Mesenteric fat pad (tissue), 1 donor: ENCODE measurements at regions not wholly inside any gene's neighbourhood (a gene's known extent, or its start where the extent isn't known, plus 50 kb on each side); places are given as distances from the start of the nearest gene placed in this dataset.

Experiments used
- DNase-seq: peaks from one replicate; pipeline ENCODE4 v3.0.0-alpha.2; 2020; ENCODE audit warnings: low spot score
- donor health status: DM: yes; HTN: yes; CAD: no.

GRCh38 chr21:16624479-16625118 is 888.2 kb upstream of the CXADR start:
- DNase-seq, result no peak

- no peak for DNase-seq
Measured at GRCh38 chr21:16625491-16625890, 887.4 kb upstream of the CXADR start.

- no peak for DNase-seq
Measured at GRCh38 chr21:16633831-16634459, 878.9 kb upstream of the CXADR start.

GRCh38 chr21:16634515-16634914 is 878.3 kb upstream of the CXADR start:
- no peak for DNase-seq

GRCh38 chr21:16640297-16641027 is 872.4 kb upstream of the CXADR start:
- no peak for DNase-seq

- no peak for DNase-seq
Measured at GRCh38 chr21:16642353-16642752, 870.5 kb upstream of the CXADR start.

- no peak for DNase-seq
Measured at GRCh38 chr21:16644685-16645084, 868.2 kb upstream of the CXADR start.

GRCh38 chr21:16650714-16651366 is 862.0 kb upstream of the CXADR start:
- no peak for DNase-seq

GRCh38 chr21:16651956-16652355 is 860.9 kb upstream of the CXADR start:
- no peak for DNase-seq

- DNase-seq, result no peak
Measured at GRCh38 chr21:16663436-16663835, 849.4 kb upstream of the CXADR start.

GRCh38 chr21:16667395-16667794 is 845.4 kb upstream of the CXADR start:
- no peak for DNase-seq

GRCh38 chr21:16674949-16675348 is 837.9 kb upstream of the CXADR start:
- no peak for DNase-seq

- DNase-seq, result no peak
Measured at GRCh38 chr21:16676391-16676790, 836.5 kb upstream of the CXADR start.

GRCh38 chr21:16678429-16679160 is 834.2 kb upstream of the CXADR start:
- DNase-seq, result no peak

GRCh38 chr21:16695074-16695473 is 817.8 kb upstream of the CXADR start:
- no peak for DNase-seq

GRCh38 chr21:16707274-16707673 is 805.6 kb upstream of the CXADR start:
- no peak for DNase-seq

- DNase-seq, result no peak
Measured at GRCh38 chr21:16708101-16708835, 804.6 kb upstream of the CXADR start.

GRCh38 chr21:16709866-16710550 is 802.8 kb upstream of the CXADR start:
- DNase-seq, result no peak

GRCh38 chr21:16711757-16712156 is 801.1 kb upstream of the CXADR start:
- no peak for DNase-seq
